B cell (primary cell): ENCODE measurements at regions not wholly inside any gene's neighbourhood (a gene's known extent, or its start where the extent isn't known, plus 50 kb on each side); places are given as distances from the start of the nearest gene placed in this dataset.

Source experiments
- ATAC-seq: fragments of 200-7000 bp; cut with Tn5 transposase; one replicate; pipeline ENCODE4 v1.10.0; 2021; ENCODE audit warnings: low read depth, mild to moderate bottlenecking, moderate number of reproducible peaks, moderate library complexity
- CTCF ChIA-PET: fragments of 350-600 bp; sonication (Branson Sonifier 250); formaldehyde crosslinking; loops from one replicate; lab custom pipeline; 2021; ENCODE audit warnings: antibody characterized with exemption, inconsistent platforms; lab: Charles Lee
- POLR2A ChIA-PET: fragments of 350-600 bp; sonication (Branson Sonifier 250); formaldehyde crosslinking; loops from one replicate; lab custom pipeline; 2021; ENCODE audit warnings: antibody characterized with exemption; lab: Charles Lee
- DNase-seq: peaks from one replicate; pipeline ENCODE4 v3.0.0; 2013
- H2AFZ ChIP-seq: 2 replicates; pipeline ENCODE4 v1.6.1; 2012; ENCODE audit warnings: mild to moderate bottlenecking, low read depth, low read length; ENCODE audit not compliant: insufficient read depth, poor library complexity, severe bottlenecking
- H3K27ac ChIP-seq, 2 donors: 1 replicate in 1 of 2; 2 replicates in 1 of 2; pipeline ENCODE4 v1.5.1; 2012 to 2013; ENCODE audit warnings: low read length in 2 of 2, mild to moderate bottlenecking in 2 of 2, moderate library complexity in 1 of 2
- H3K27me3 ChIP-seq, 4 experiments: fragments of 200-600 bp in 1 of 4; sonication (generic) in 1 of 4; replicated peaks in 1 of 4; 1 replicate in 2 of 4; 2 replicates in 2 of 4; pipeline versions ENCODE4 v1.6.1 to v1.7.0; 2013 to 2016; ENCODE audit warnings: low read length in 3 of 4, mild to moderate bottlenecking in 2 of 4, mixed read lengths in 1 of 4, moderate library complexity in 1 of 4; ENCODE audit not compliant: insufficient read depth in 4 of 4, control insufficient read depth in 3 of 4; ENCODE audit errors: control extremely low read depth in 1 of 4
- H3K36me3 ChIP-seq, 2 experiments: replicated peaks in 1 of 2; 1 replicate in 1 of 2; 2 replicates in 1 of 2; pipeline versions ENCODE4 v1.6.1 to v1.7.1; 2013; ENCODE audit warnings: low read length in 1 of 2; ENCODE audit not compliant: insufficient read depth in 2 of 2, control insufficient read depth in 1 of 2; ENCODE audit errors: control extremely low read depth in 1 of 2, extremely low read depth in 1 of 2
- H3K4me1 ChIP-seq, 2 donors: fragments of 200-600 bp in 1 of 2; sonication (generic) in 1 of 2; 1 replicate in 1 of 2; 2 replicates in 1 of 2; pipeline versions ENCODE4 v1.5.1 to v1.6.1; 2013 to 2017; ENCODE audit warnings: low read length in 2 of 2; ENCODE audit not compliant: control insufficient read depth in 2 of 2, insufficient read depth in 2 of 2
- H3K4me2 ChIP-seq: replicated peaks from 2 replicates; pipeline ENCODE3; 2012; ENCODE audit warnings: mild to moderate bottlenecking, low read depth, low read length; ENCODE audit not compliant: poor library complexity, severe bottlenecking
- H3K4me3 ChIP-seq, 5 experiments: fragments of 200-600 bp in 1 of 5; sonication (generic) in 1 of 5; 1 replicate in 3 of 5; 2 replicates in 2 of 5; pipeline versions ENCODE4 v1.5.1 to v1.7.0; 2011 to 2016; ENCODE audit warnings: low read length in 4 of 5, mild to moderate bottlenecking in 4 of 5, low read depth in 2 of 5, control low read depth in 1 of 5, moderate library complexity in 1 of 5; ENCODE audit not compliant: insufficient read depth in 1 of 5; ENCODE audit errors: control extremely low read depth in 1 of 5, extremely low read depth in 1 of 5
- H3K79me2 ChIP-seq: fragments of 200-600 bp; sonication (generic); one replicate; pipeline ENCODE4 v1.6.0; 2016; ENCODE audit warnings: low read length; ENCODE audit not compliant: control insufficient read depth, insufficient read depth
- H3K9ac ChIP-seq: fragments of 200-600 bp; sonication (generic); 2 replicates; pipeline ENCODE4 v1.6.1; 2017; ENCODE audit warnings: mild to moderate bottlenecking, low read length, moderate library complexity
- H3K9me3 ChIP-seq, 3 donors: one replicate each; pipeline versions ENCODE4 v1.6.1 to v1.7.1; 2013; ENCODE audit warnings: low read length in 2 of 3; ENCODE audit not compliant: control insufficient read depth in 2 of 3, insufficient read depth in 1 of 3; ENCODE audit errors: control extremely low read depth in 1 of 3
- H4K20me1 ChIP-seq: 2 replicates; pipeline ENCODE4 v1.6.0; 2012; ENCODE audit warnings: mild to moderate bottlenecking, low read length; ENCODE audit not compliant: insufficient read depth, control insufficient read depth, poor library complexity, severe bottlenecking
- H3K27ac Mint-ChIP-seq: one replicate; pipeline ENCODE4 v1.8.0; 2021; ENCODE audit warnings: mixed read lengths
- H3K27me3 Mint-ChIP-seq: one replicate; pipeline ENCODE4 v1.8.0; 2021; ENCODE audit warnings: mixed read lengths
- H3K4me1 Mint-ChIP-seq: one replicate; pipeline ENCODE4 v1.8.0; 2021; ENCODE audit warnings: mixed read lengths
- H3K4me3 Mint-ChIP-seq: one replicate; pipeline ENCODE4 v1.8.0; 2021; ENCODE audit warnings: mixed read lengths
- H3K9me3 Mint-ChIP-seq: one replicate; pipeline ENCODE4 v1.8.0; 2022; ENCODE audit warnings: mixed read lengths; ENCODE audit not compliant: insufficient read depth
- CTCF ChIP-seq: fragments of 200-600 bp; IDR thresholded peaks from one replicate; pipeline ENCODE4 v1.8.0; 2022; ENCODE audit warnings: antibody characterized with exemption, mild to moderate bottlenecking
- EZH2 ChIP-seq: IDR thresholded peaks from 2 replicates; pipeline ENCODE4 v1.6.1; 2012; ENCODE audit warnings: borderline replicate concordance, low read depth, mild to moderate bottlenecking, moderate library complexity, low read length; ENCODE audit not compliant: insufficient read depth, poor library complexity, severe bottlenecking
- WGBS: methylation state at CpG from one replicate; pipeline ENCODE4 v1.1.5; 2013; ENCODE audit warnings: missing lambda C conversion rate; ENCODE audit not compliant: insufficient coverage; 5-methylcytosine and 5-hydroxymethylcytosine counted together
- intact Hi-C: fragments of 100-400 bp; cut with micrococcal nuclease; formaldehyde crosslinking; loops from one replicate; pipeline ENCODE4 v1.10.0; 2022

GRCh38 chr5:13215806-13216205 lies 728.7 kb downstream of the DNAH5 start:
- TF ChIP-seq EZH2, result no peak
- TF ChIP-seq CTCF, result no peak
- Mint-ChIP-seq H3K4me1 (no peaks in the 10 kb centered on the region), H3K9me3 (peaks cover 11% of the 10 kb centered on the region), H3K27me3 (no peaks in the 10 kb centered on the region), H3K27ac (no peak overlapping the region), H3K4me3 (no peak overlapping the region)
- no peaks in the 10 kb centered on the region for H3K9me3 ChIP-seq
- no peaks in the 10 kb centered on the region for H3K36me3 ChIP-seq
- H4K20me1 ChIP-seq, result no peaks in the 10 kb centered on the region
- H3K27me3 ChIP-seq, result no peaks in the 10 kb centered on the region
- H3K79me2 ChIP-seq, result no peaks in the 10 kb centered on the region
- no peak overlapping the region for H2AFZ ChIP-seq
- no peak overlapping the region for H3K27ac ChIP-seq
- no peak overlapping the region for H3K4me3 ChIP-seq
- no peak overlapping the region for H3K9ac ChIP-seq
- no peak overlapping the region for H3K4me2 ChIP-seq
- intact Hi-C loops, result no loop called here
- ATAC-seq (no peak), DNase-seq (no peak)
- ChIA-PET CTCF (no interaction called here), POLR2A (no interaction called here)
- no peaks in the 10 kb centered on the region for H3K4me1 ChIP-seq

GRCh38 chr5:13215370-13215769 lies 729.1 kb downstream of the DNAH5 start:
- POLR2A ChIA-PET, result no interaction called here
- no peak overlapping the region for H3K27ac ChIP-seq

More at GRCh38 chr5:13215370-13215769, 729.1 kb downstream of the DNAH5 start:
- peaks cover 11% of the 10 kb centered on the region for H3K9me3 Mint-ChIP-seq
- H3K4me1 Mint-ChIP-seq, result no peaks in the 10 kb centered on the region
- H3K4me2 ChIP-seq, result no peak overlapping the region
- H3K36me3 ChIP-seq, result no peaks in the 10 kb centered on the region
- H3K27me3 ChIP-seq, result no peaks in the 10 kb centered on the region
- ATAC-seq, result no peak
- CTCF ChIA-PET, result no interaction called here
- H3K9ac ChIP-seq, result no peak overlapping the region
- H3K4me3 Mint-ChIP-seq, result no peak overlapping the region
- no peaks in the 10 kb centered on the region for H3K27me3 Mint-ChIP-seq
- H3K4me3 ChIP-seq, result no peak overlapping the region
- no peaks in the 10 kb centered on the region for H3K4me1 ChIP-seq
- 60% methylated on average over 1 of the region's 2 CpGs for WGBS
- H3K79me2 ChIP-seq, result no peaks in the 10 kb centered on the region
- H2AFZ ChIP-seq, result no peak overlapping the region
- no peak for DNase-seq
- H3K27ac Mint-ChIP-seq, result no peak overlapping the region
- no peaks in the 10 kb centered on the region for H3K9me3 ChIP-seq
- intact Hi-C loops, result no loop called here
- no peaks in the 10 kb centered on the region for H4K20me1 ChIP-seq
- no peak for TF ChIP-seq EZH2
- TF ChIP-seq CTCF, result no peak
